Transverse colon (tissue), 4 donors: ENCODE measurements at regions not wholly inside any gene's neighbourhood (a gene's known extent, or its start where the extent isn't known, plus 50 kb on each side); places are given as distances from the start of the nearest gene placed in this dataset.

Experiments
- CTCF ChIP-seq, 5 experiments: fragments of 200-600 bp in 3 of 5; fragments of 450-650 bp in 2 of 5; sonication (generic) in 3 of 5; IDR thresholded peaks; 1 replicate in 2 of 5; 2 replicates in 3 of 5; pipeline ENCODE4 v1.5.1; 2016 to 2017; ENCODE audit warnings: antibody characterized with exemption in 5 of 5, inconsistent platforms in 3 of 5, mild to moderate bottlenecking in 2 of 5, moderate library complexity in 1 of 5
- POLR2A ChIP-seq: fragments of 450-650 bp; IDR thresholded peaks from one replicate; pipeline ENCODE4 v1.6.1; 2016; ENCODE audit warnings: antibody characterized with exemption, mild to moderate bottlenecking, moderate library complexity
- POLR2AphosphoS5 ChIP-seq, 3 donors: sonication (generic); formaldehyde crosslinking; IDR thresholded peaks; one replicate each; pipeline ENCODE4 v1.6.1; 2016; ENCODE audit warnings: antibody characterized with exemption in 3 of 3

GRCh38 chr21:35737899-35738346, 322.4 kb downstream of the SETD4 start:
- TF ChIP-seq POLR2A, result no peak
- no peak for TF ChIP-seq POLR2AphosphoS5 (IDR thresholded peaks at IDR 0.05)
- TF ChIP-seq CTCF (IDR thresholded peaks at IDR 0.05), result no peak
